HEK293 (cell line): ENCODE measurements at regions not wholly inside any gene's neighbourhood (a gene's known extent, or its start where the extent isn't known, plus 50 kb on each side); places are given as distances from the start of the nearest gene placed in this dataset.

Experiments
- ATF2 ChIP-seq: fragments of 450-650 bp; formaldehyde crosslinking; IDR thresholded peaks from 2 replicates; pipeline ENCODE4 v1.5.1; 2016; ENCODE audit warnings: missing biosample characterization, missing genetic modification characterization, low read depth
- CTCF ChIP-seq: fragments of 450-650 bp; formaldehyde crosslinking; IDR thresholded peaks from 2 replicates; pipeline ENCODE4 v1.5.1; 2016; ENCODE audit warnings: missing biosample characterization, missing genetic modification characterization
- HOXA7 ChIP-seq: sonication (generic); formaldehyde crosslinking; IDR thresholded peaks from 2 replicates; pipeline ENCODE4 v1.8.1; 2022; ENCODE audit warnings: missing genetic modification reagents, borderline replicate concordance
- RBAK ChIP-seq: fragments of 450-650 bp; formaldehyde crosslinking; IDR thresholded peaks from 2 replicates; pipeline ENCODE4 v1.5.1; 2016; ENCODE audit warnings: missing biosample characterization, missing genetic modification characterization
- ZNF157 ChIP-seq: fragments of 450-650 bp; formaldehyde crosslinking; IDR thresholded peaks from 2 replicates; pipeline ENCODE4 v1.5.1; 2016; ENCODE audit warnings: missing biosample characterization, missing genetic modification characterization
- ZNF600 ChIP-seq: fragments of 450-650 bp; formaldehyde crosslinking; IDR thresholded peaks from 2 replicates; pipeline ENCODE4 v1.5.1; 2016; ENCODE audit warnings: missing biosample characterization, missing genetic modification characterization
- ZNF791 ChIP-seq: fragments of 450-650 bp; formaldehyde crosslinking; IDR thresholded peaks from 2 replicates; pipeline ENCODE4 v1.5.1; 2016; ENCODE audit warnings: missing biosample characterization, missing genetic modification characterization

GRCh38 chr6:156169371-156169770 is 607.8 kb upstream of the ARID1B start:
- no peak for TF ChIP-seq CTCF (tag by site-specific recombination)
- no peak for TF ChIP-seq ATF2 (tag by site-specific recombination)
- TF ChIP-seq ZNF157 (tag by site-specific recombination) = no peak
- no peak for TF ChIP-seq ZNF791 (tag by site-specific recombination)
- no peak for TF ChIP-seq HOXA7 (CRISPR knock-in tag)
- TF ChIP-seq ZNF600 (tag by site-specific recombination) = no peak
- TF ChIP-seq RBAK (tag by site-specific recombination) = no peak
